HEK293 (cell line): ENCODE measurements at regions not wholly inside any gene's neighbourhood (a gene's known extent, or its start where the extent isn't known, plus 50 kb on each side); places are given as distances from the start of the nearest gene placed in this dataset.

Experiments used
- CTCF ChIA-PET: fragments of 350-600 bp; formaldehyde crosslinking; extraction: SDS; loops from one replicate; lab custom pipeline; 2021; ENCODE audit warnings: antibody characterized with exemption; lab: Yijun Ruan, JAX
- POLR2A ChIA-PET: fragments of 300-600 bp; formaldehyde crosslinking; extraction: SDS; loops from one replicate; lab custom pipeline; 2020; ENCODE audit warnings: antibody characterized with exemption, inconsistent platforms; lab: Yijun Ruan, JAX
- H3K27ac ChIP-seq: fragments of 200-500 bp; sonication (Bioruptor generic); 2 replicates; pipeline ENCODE4 v1.5.1; 2014; ENCODE audit warnings: low read depth, low read length, control low read depth, inconsistent platforms; ENCODE audit errors: extremely low read depth
- H3K36me3 ChIP-seq, 2 experiments: fragments of 200-500 bp in 1 of 2; sonication (Bioruptor generic) in 1 of 2; 1 replicate in 1 of 2; 2 replicates in 1 of 2; pipeline ENCODE4 v1.5.1; 2014 to 2017; ENCODE audit warnings: inconsistent platforms in 2 of 2, low read length in 2 of 2; ENCODE audit not compliant: control insufficient read depth in 2 of 2, insufficient read depth in 1 of 2
- H3K4me1 ChIP-seq: fragments of 200-500 bp; sonication (Bioruptor generic); 2 replicates; pipeline ENCODE4 v1.5.1; 2014; ENCODE audit warnings: mild to moderate bottlenecking, low read length, inconsistent platforms; ENCODE audit not compliant: control insufficient read depth, insufficient read depth
- H3K4me3 ChIP-seq: 2 replicates; pipeline ENCODE4 v1.5.1; 2011; ENCODE audit warnings: low read depth, mild to moderate bottlenecking, control low read depth, low read length, moderate library complexity
- H3K9me3 ChIP-seq: fragments of 200-500 bp; sonication (Bioruptor generic); 2 replicates; pipeline ENCODE4 v1.5.1; 2014; ENCODE audit warnings: low read depth, low read length, inconsistent platforms; ENCODE audit not compliant: control insufficient read depth, insufficient read depth
- BCL6B ChIP-seq: fragments of 450-650 bp; formaldehyde crosslinking; IDR thresholded peaks from 2 replicates; pipeline ENCODE4 v1.5.1; 2017; ENCODE audit warnings: missing biosample characterization, missing genetic modification characterization
- FEZF1 ChIP-seq: fragments of 450-650 bp; formaldehyde crosslinking; IDR thresholded peaks from 2 replicates; pipeline ENCODE4 v1.5.1; 2016; ENCODE audit warnings: missing biosample characterization, missing genetic modification characterization
- KLF1 ChIP-seq: fragments of 450-650 bp; formaldehyde crosslinking; IDR thresholded peaks from 2 replicates; pipeline ENCODE4 v1.5.1; 2016; ENCODE audit warnings: missing biosample characterization, missing genetic modification characterization
- MZF1 ChIP-seq: fragments of 450-650 bp; formaldehyde crosslinking; IDR thresholded peaks from 2 replicates; pipeline ENCODE4 v1.5.1; 2017; ENCODE audit warnings: missing biosample characterization, missing genetic modification characterization, borderline replicate concordance
- TCF7L2 ChIP-seq: IDR thresholded peaks from 2 replicates; pipeline ENCODE4 v1.6.1; 2011; ENCODE audit warnings: low read depth, mild to moderate bottlenecking, inconsistent platforms, low read length, moderate library complexity, borderline replicate concordance
- ZBTB17 ChIP-seq: fragments of 450-650 bp; formaldehyde crosslinking; IDR thresholded peaks from 2 replicates; pipeline ENCODE4 v1.5.1; 2016; ENCODE audit warnings: missing biosample characterization, missing genetic modification characterization
- ZNF174 ChIP-seq: fragments of 450-650 bp; formaldehyde crosslinking; IDR thresholded peaks from 2 replicates; pipeline ENCODE4 v1.5.0; 2017; ENCODE audit warnings: missing biosample characterization, mild to moderate bottlenecking, missing genetic modification characterization
- ZNF202 ChIP-seq: fragments of 450-650 bp; formaldehyde crosslinking; IDR thresholded peaks from 2 replicates; pipeline ENCODE4 v1.5.1; 2016; ENCODE audit warnings: missing biosample characterization, missing genetic modification characterization, borderline replicate concordance
- ZNF24 ChIP-seq: fragments of 450-650 bp; formaldehyde crosslinking; IDR thresholded peaks from 2 replicates; pipeline ENCODE4 v1.5.1; 2016; ENCODE audit warnings: missing biosample characterization, missing genetic modification characterization
- ZNF366 ChIP-seq: fragments of 450-650 bp; formaldehyde crosslinking; conservative IDR thresholded peaks from 2 replicates; pipeline ENCODE4 v1.5.1; 2016; ENCODE audit warnings: missing biosample characterization, missing genetic modification characterization
- ZNF423 ChIP-seq: fragments of 450-650 bp; formaldehyde crosslinking; IDR thresholded peaks from 2 replicates; pipeline ENCODE4 v1.5.1; 2016; ENCODE audit warnings: missing biosample characterization, missing genetic modification characterization
- ZNF776 ChIP-seq: fragments of 450-650 bp; formaldehyde crosslinking; IDR thresholded peaks from 2 replicates; pipeline ENCODE4 v1.5.0; 2017; ENCODE audit warnings: missing biosample characterization, missing genetic modification characterization, borderline replicate concordance
- ZSCAN4 ChIP-seq: fragments of 450-650 bp; formaldehyde crosslinking; IDR thresholded peaks from 2 replicates; pipeline ENCODE4 v1.5.1; 2017; ENCODE audit warnings: missing biosample characterization, missing genetic modification characterization
- ZSCAN5A ChIP-seq: fragments of 450-650 bp; formaldehyde crosslinking; IDR thresholded peaks from 2 replicates; pipeline ENCODE4 v1.5.1; 2016; ENCODE audit warnings: missing biosample characterization, missing genetic modification characterization
- TF ChIP-seq, protein P1 (sequence below): fragments of 450-650 bp; formaldehyde crosslinking; IDR thresholded peaks from 2 replicates; pipeline ENCODE4 v1.5.1; 2016; ENCODE audit warnings: missing biosample characterization, missing genetic modification characterization
- TF ChIP-seq, protein P2 (sequence below): fragments of 450-650 bp; formaldehyde crosslinking; IDR thresholded peaks from 2 replicates; pipeline ENCODE4 v1.5.1; 2016; ENCODE audit warnings: missing biosample characterization, missing genetic modification characterization
- TF ChIP-seq, protein P3 (sequence below): fragments of 450-650 bp; formaldehyde crosslinking; IDR thresholded peaks from 2 replicates; pipeline ENCODE4 v1.5.1; 2016; ENCODE audit warnings: missing biosample characterization, missing genetic modification characterization

GRCh38 chr9:105966834-105967233 lies 272.5 kb downstream of the TMEM38B start (continued):
- no peak for TF ChIP-seq BCL6B (tag by site-specific recombination)
- no peak for TF ChIP-seq ZNF423 (tag by site-specific recombination)
- no peak for TF ChIP-seq TCF7L2
- TF ChIP-seq, all 188 proteins: peak for 0

DNA sequence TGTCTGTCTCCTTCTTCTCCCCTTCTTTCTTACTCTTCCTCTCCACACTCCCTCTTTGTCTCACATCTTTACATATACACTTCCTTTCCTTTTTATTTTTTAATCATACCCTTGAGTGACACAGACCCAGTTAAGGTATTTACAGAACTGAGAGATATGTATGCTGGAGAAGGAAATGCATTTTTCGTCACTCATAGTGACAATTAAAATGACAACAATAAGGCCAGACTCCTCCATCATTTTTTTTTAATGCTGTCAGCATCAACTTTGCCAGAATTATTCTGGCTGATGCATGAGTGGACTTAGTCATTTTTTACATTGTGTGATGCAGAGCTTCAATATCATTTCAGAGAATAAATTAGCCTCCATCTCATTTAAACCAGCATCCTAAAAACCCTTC lies 272.9 kb downstream of the TMEM38B start:
- Histone ChIP-seq H3K36me3 (no peaks in the 10 kb centered on the region), H3K9me3 (no peaks in the 10 kb centered on the region), H3K4me3 (no peak overlapping the region), H3K27ac (no peak overlapping the region), H3K4me1 (no peaks in the 10 kb centered on the region)
- CTCF ChIA-PET = interaction anchor here (0.7 kb wide), 1 partner anchor 680 kb away, joined by 3 read pairs; no protein-coding TSS in a partner anchor
- TF ChIP-seq ZNF202 (no peak), ZNF366 (tag by site-specific recombination) (no peak), ZBTB17 (tag by site-specific recombination) (no peak), ZNF776 (no peak), MZF1 (tag by site-specific recombination) (no peak), ZSCAN4 (tag by site-specific recombination) (no peak), ZNF174 (no peak), FEZF1 (no peak), ZSCAN5A (tag by site-specific recombination) (no peak), ZNF24 (tag by site-specific recombination) (no peak), KLF1 (tag by site-specific recombination) (no peak)
- TF ChIP-seq, protein P1, sequence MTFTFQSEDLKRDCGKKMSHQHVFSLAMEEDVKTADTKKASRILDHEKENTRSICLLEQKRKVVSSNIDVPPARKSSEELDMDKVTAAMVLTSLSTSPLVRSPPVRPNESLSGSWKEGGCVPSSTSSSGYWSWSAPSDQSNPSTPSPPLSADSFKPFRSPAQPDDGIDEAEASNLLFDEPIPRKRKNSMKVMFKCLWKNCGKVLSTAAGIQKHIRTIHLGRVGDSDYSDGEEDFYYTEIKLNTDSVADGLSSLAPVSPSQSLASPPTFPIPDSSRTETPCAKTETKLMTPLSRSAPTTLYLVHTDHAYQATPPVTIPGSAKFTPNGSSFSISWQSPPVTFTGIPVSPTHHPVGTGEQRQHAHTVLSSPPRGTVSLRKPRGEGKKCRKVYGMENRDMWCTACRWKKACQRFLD (tag by site-specific recombination) = no peak
- TF ChIP-seq, protein P2, sequence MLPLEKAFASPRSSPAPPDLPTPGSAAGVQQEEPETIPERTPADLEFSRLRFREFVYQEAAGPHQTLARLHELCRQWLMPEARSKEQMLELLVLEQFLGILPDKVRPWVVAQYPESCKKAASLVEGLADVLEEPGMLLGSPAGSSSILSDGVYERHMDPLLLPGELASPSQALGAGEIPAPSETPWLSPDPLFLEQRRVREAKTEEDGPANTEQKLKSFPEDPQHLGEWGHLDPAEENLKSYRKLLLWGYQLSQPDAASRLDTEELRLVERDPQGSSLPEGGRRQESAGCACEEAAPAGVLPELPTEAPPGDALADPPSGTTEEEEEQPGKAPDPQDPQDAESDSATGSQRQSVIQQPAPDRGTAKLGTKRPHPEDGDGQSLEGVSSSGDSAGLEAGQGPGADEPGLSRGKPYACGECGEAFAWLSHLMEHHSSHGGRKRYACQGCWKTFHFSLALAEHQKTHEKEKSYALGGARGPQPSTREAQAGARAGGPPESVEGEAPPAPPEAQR (tag by site-specific recombination) = no peak
- TF ChIP-seq, protein P3, sequence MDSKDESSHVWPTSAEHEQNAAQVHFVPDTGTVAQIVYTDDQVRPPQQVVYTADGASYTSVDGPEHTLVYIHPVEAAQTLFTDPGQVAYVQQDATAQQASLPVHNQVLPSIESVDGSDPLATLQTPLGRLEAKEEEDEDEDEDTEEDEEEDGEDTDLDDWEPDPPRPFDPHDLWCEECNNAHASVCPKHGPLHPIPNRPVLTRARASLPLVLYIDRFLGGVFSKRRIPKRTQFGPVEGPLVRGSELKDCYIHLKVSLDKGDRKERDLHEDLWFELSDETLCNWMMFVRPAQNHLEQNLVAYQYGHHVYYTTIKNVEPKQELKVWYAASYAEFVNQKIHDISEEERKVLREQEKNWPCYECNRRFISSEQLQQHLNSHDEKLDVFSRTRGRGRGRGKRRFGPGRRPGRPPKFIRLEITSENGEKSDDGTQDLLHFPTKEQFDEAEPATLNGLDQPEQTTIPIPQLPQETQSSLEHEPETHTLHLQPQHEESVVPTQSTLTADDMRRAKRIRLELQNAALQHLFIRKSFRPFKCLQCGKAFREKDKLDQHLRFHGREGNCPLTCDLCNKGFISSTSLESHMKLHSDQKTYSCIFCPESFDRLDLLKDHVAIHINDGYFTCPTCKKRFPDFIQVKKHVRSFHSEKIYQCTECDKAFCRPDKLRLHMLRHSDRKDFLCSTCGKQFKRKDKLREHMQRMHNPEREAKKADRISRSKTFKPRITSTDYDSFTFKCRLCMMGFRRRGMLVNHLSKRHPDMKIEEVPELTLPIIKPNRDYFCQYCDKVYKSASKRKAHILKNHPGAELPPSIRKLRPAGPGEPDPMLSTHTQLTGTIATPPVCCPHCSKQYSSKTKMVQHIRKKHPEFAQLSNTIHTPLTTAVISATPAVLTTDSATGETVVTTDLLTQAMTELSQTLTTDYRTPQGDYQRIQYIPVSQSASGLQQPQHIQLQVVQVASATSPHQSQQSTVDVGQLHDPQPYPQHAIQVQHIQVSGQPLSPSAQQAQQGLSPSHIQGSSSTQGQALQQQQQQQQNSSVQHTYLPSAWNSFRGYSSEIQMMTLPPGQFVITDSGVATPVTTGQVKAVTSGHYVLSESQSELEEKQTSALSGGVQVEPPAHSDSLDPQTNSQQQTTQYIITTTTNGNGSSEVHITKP (tag by site-specific recombination) = no peak
- POLR2A ChIA-PET = no interaction called here
